Trophoblast cell (in vitro differentiated cells and primary cell): ENCODE measurements at regions not wholly inside any gene's neighbourhood (a gene's known extent, or its start where the extent isn't known, plus 50 kb on each side); places are given as distances from the start of the nearest gene placed in this dataset.
"Not testable (repeated sequence)": the region's sequence is repeated elsewhere in the genome, so short reads cannot be mapped to it uniquely, and the experiment has no call there.

Experiments used
- DNase-seq, 2 donors: peaks; one replicate each; pipeline ENCODE4 v3.0.0-alpha.2; 2016
- H2AFZ ChIP-seq: 2 replicates; pipeline ENCODE4 v1.6.1; 2013; ENCODE audit warnings: low read length, moderate library complexity, mild to moderate bottlenecking; ENCODE audit not compliant: insufficient read depth, poor library complexity
- H2AK5ac ChIP-seq: 2 replicates; pipeline ENCODE4 v1.6.1; 2013; ENCODE audit warnings: mild to moderate bottlenecking, low read length
- H2BK120ac ChIP-seq: 2 replicates; pipeline ENCODE4 v1.6.1; 2013; ENCODE audit warnings: low read length, mild to moderate bottlenecking, moderate library complexity; ENCODE audit not compliant: insufficient read depth, poor library complexity
- H2BK12ac ChIP-seq: 2 replicates; pipeline ENCODE4 v1.6.1; 2013; ENCODE audit warnings: mild to moderate bottlenecking, low read length, moderate library complexity
- H2BK5ac ChIP-seq: 2 replicates; pipeline ENCODE4 v1.6.1; 2013; ENCODE audit warnings: low read length, low read depth, moderate library complexity, mild to moderate bottlenecking; ENCODE audit not compliant: poor library complexity
- H3K14ac ChIP-seq: 2 replicates; pipeline ENCODE4 v1.6.1; 2013; ENCODE audit warnings: mild to moderate bottlenecking, low read length
- H3K18ac ChIP-seq: 2 replicates; pipeline ENCODE4 v1.6.1; 2013; ENCODE audit warnings: mild to moderate bottlenecking, low read length
- H3K23ac ChIP-seq: 2 replicates; pipeline ENCODE4 v1.6.1; 2013; ENCODE audit warnings: low read length
- H3K27ac ChIP-seq: 2 replicates; pipeline ENCODE4 v1.5.1; 2013; ENCODE audit warnings: low read depth, mild to moderate bottlenecking, inconsistent platforms, low read length, moderate library complexity
- H3K27me3 ChIP-seq: 2 replicates; pipeline ENCODE4 v1.6.1; 2013; ENCODE audit warnings: inconsistent platforms, mild to moderate bottlenecking, low read length, moderate library complexity; ENCODE audit not compliant: insufficient read depth
- H3K36me3 ChIP-seq, 2 experiments: 1 replicate in 1 of 2; 2 replicates in 1 of 2; pipeline ENCODE4 v1.6.1; 2013; ENCODE audit warnings: low read length in 2 of 2, mild to moderate bottlenecking in 2 of 2, moderate library complexity in 1 of 2; ENCODE audit not compliant: insufficient read depth in 2 of 2, control insufficient read depth in 1 of 2
- H3K4ac ChIP-seq: 2 replicates; pipeline ENCODE4 v1.6.1; 2013; ENCODE audit warnings: low read depth, mild to moderate bottlenecking, low read length, moderate library complexity
- H3K4me1 ChIP-seq, 2 experiments: 1 replicate in 1 of 2; 2 replicates in 1 of 2; pipeline ENCODE4 v1.6.1; 2013; ENCODE audit warnings: low read length in 2 of 2, mild to moderate bottlenecking in 2 of 2, moderate library complexity in 1 of 2; ENCODE audit not compliant: insufficient read depth in 2 of 2, control insufficient read depth in 1 of 2
- H3K4me2 ChIP-seq: 2 replicates; pipeline ENCODE4 v1.6.1; 2013; ENCODE audit warnings: inconsistent platforms, mild to moderate bottlenecking, low read length, moderate library complexity
- H3K4me3 ChIP-seq: 2 replicates; pipeline ENCODE4 v1.5.1; 2013; ENCODE audit warnings: mild to moderate bottlenecking, low read depth, low read length, inconsistent platforms
- H3K79me1 ChIP-seq: one replicate; pipeline ENCODE4 v1.6.1; 2013; ENCODE audit warnings: low read length
- H3K79me2 ChIP-seq: 2 replicates; pipeline ENCODE4 v1.6.1; 2013; ENCODE audit warnings: low read length, mild to moderate bottlenecking; ENCODE audit not compliant: control insufficient read depth, insufficient read depth, poor library complexity
- H3K9ac ChIP-seq: 2 replicates; pipeline ENCODE4 v1.6.1; 2013; ENCODE audit warnings: mild to moderate bottlenecking, low read length
- H3K9me3 ChIP-seq: 2 replicates; pipeline ENCODE4 v1.6.1; 2013; ENCODE audit warnings: low read depth, mild to moderate bottlenecking, control low read depth, inconsistent platforms, low read length; ENCODE audit not compliant: insufficient read depth
- H4K12ac ChIP-seq: 2 replicates; pipeline ENCODE4 v1.6.1; 2013; ENCODE audit warnings: low read depth, mild to moderate bottlenecking, low read length, moderate library complexity
- H4K8ac ChIP-seq: 2 replicates; pipeline ENCODE4 v1.6.1; 2013; ENCODE audit warnings: low read depth, mild to moderate bottlenecking, low read length, moderate library complexity
- H4K91ac ChIP-seq: one replicate; pipeline ENCODE4 v1.6.1; 2013; ENCODE audit warnings: low read depth, mild to moderate bottlenecking, low read length, moderate library complexity
- WGBS: extraction: QIAGEN DNeasy Blood & Tissue Kit; methylation state at CpG from one replicate; pipeline ENCODE4 v1.1.7; 2013; ENCODE audit warnings: missing lambda C conversion rate; ENCODE audit not compliant: insufficient read length, insufficient coverage; ENCODE audit errors: extremely low coverage; 5-methylcytosine and 5-hydroxymethylcytosine counted together

GRCh38 chr1:206333897-206334296 lies 130.6 kb downstream of the SRGAP2 start:
- not testable (repeated sequence) for H2BK12ac ChIP-seq, H3K27ac ChIP-seq, H3K4me2 ChIP-seq, H2AFZ ChIP-seq, H3K79me1 ChIP-seq, H3K4me1 ChIP-seq, H3K9me3 ChIP-seq, H4K8ac ChIP-seq, H3K14ac ChIP-seq, H3K9ac ChIP-seq, DNase-seq, H2BK120ac ChIP-seq, H3K79me2 ChIP-seq, H3K23ac ChIP-seq, H3K18ac ChIP-seq, H4K91ac ChIP-seq, H3K4ac ChIP-seq, H3K36me3 ChIP-seq, H3K4me3 ChIP-seq, H4K12ac ChIP-seq, H2BK5ac ChIP-seq, H2AK5ac ChIP-seq, H3K27me3 ChIP-seq

- not testable (repeated sequence) for H3K18ac ChIP-seq, H3K4me2 ChIP-seq
Observed at GRCh38 chr1:206334481-206334880, 131.1 kb downstream of the SRGAP2 start.

GRCh38 chr1:206335162-206335561 lies 131.8 kb downstream of the SRGAP2 start:
- H4K91ac ChIP-seq, H3K4me3 ChIP-seq, H4K8ac ChIP-seq, H3K4me1 ChIP-seq, H2AK5ac ChIP-seq, H3K27me3 ChIP-seq, H3K9ac ChIP-seq, H3K79me2 ChIP-seq, H2AFZ ChIP-seq, H2BK12ac ChIP-seq, H4K12ac ChIP-seq, H3K4me2 ChIP-seq, H3K14ac ChIP-seq, H3K79me1 ChIP-seq, H3K4ac ChIP-seq, H2BK5ac ChIP-seq, H3K27ac ChIP-seq, H3K9me3 ChIP-seq, DNase-seq, H3K36me3 ChIP-seq, H3K18ac ChIP-seq, H3K23ac ChIP-seq, H2BK120ac ChIP-seq: not testable (repeated sequence)

More at GRCh38 chr1:206334481-206334880, 131.1 kb downstream of the SRGAP2 start:
- not testable (repeated sequence) for H2BK120ac ChIP-seq, H3K4me1 ChIP-seq, H3K14ac ChIP-seq, H4K12ac ChIP-seq, H2AFZ ChIP-seq, H3K9ac ChIP-seq, H2BK12ac ChIP-seq, H3K4ac ChIP-seq, H3K4me3 ChIP-seq, H3K9me3 ChIP-seq, H2BK5ac ChIP-seq, H3K79me1 ChIP-seq, H3K27me3 ChIP-seq, H4K91ac ChIP-seq, H4K8ac ChIP-seq, H3K23ac ChIP-seq, H3K27ac ChIP-seq, H3K36me3 ChIP-seq, H3K79me2 ChIP-seq, DNase-seq, H2AK5ac ChIP-seq
- no CpG with 5 or more reads among the region's 3 CpGs for WGBS

- H4K12ac ChIP-seq, H2BK120ac ChIP-seq, H3K4me2 ChIP-seq, H3K27ac ChIP-seq, H3K4ac ChIP-seq, H3K23ac ChIP-seq, H3K79me1 ChIP-seq, H3K14ac ChIP-seq, H3K27me3 ChIP-seq, H3K9me3 ChIP-seq, H3K79me2 ChIP-seq, H4K91ac ChIP-seq, H3K36me3 ChIP-seq, H2AFZ ChIP-seq, H4K8ac ChIP-seq, H2BK12ac ChIP-seq, H2AK5ac ChIP-seq, H2BK5ac ChIP-seq, H3K4me1 ChIP-seq, H3K4me3 ChIP-seq, H3K18ac ChIP-seq, H3K9ac ChIP-seq, DNase-seq: not testable (repeated sequence)
- no CpG with 5 or more reads among the region's 10 CpGs for WGBS
Observed at GRCh38 chr1:206335875-206336846, 132.8 kb downstream of the SRGAP2 start.
